ENCODE measurements at regions not wholly inside any gene's neighbourhood (a gene's known extent, or its start where the extent isn't known, plus 50 kb on each side); places are given as distances from the start of the nearest gene placed in this dataset.

GRCh38 chr3:124108446-124108845 is 116.5 kb upstream of the ROPN1 start:
- H4K20me1 ChIP-seq (replicated peaks in 1 of 2; ENCODE audit: control insufficient read depth in 1 of 2, insufficient read depth in 2 of 2, low read length in 2 of 2): no peaks in the 10 kb centered on the region
- H3K14ac ChIP-seq (ENCODE audit: insufficient read length): no peak overlapping the region
- no peak overlapping the region for H2AFZ ChIP-seq (ENCODE audit: low read length)
- no peaks in the 10 kb centered on the region for H3K36me3 ChIP-seq (ENCODE audit: control insufficient read depth in 2 of 4, insufficient read depth in 4 of 4, low read length in 3 of 4)
- H2BK120ac ChIP-seq (replicated peaks; ENCODE audit: low read depth, low read length): no peak overlapping the region
- no peak overlapping the region for H3K18ac ChIP-seq (ENCODE audit: extremely low read depth, low read length)
- no peak overlapping the region for H3K4ac ChIP-seq (replicated peaks; ENCODE audit: insufficient read length, low read depth, low read length)
- no peaks in the 10 kb centered on the region for H3K79me2 ChIP-seq (ENCODE audit: control insufficient read depth in 1 of 2, insufficient read depth in 2 of 2, low read length in 2 of 2)
- H3K9me3 ChIP-seq (ENCODE audit: insufficient read depth in 2 of 2, low read depth in 1 of 2, low read length in 1 of 2): no peaks in the 10 kb centered on the region
- H4K8ac ChIP-seq (ENCODE audit: extremely low read depth, insufficient read depth, low read length): no peak overlapping the region
- no peak overlapping the region for H3K4me3 ChIP-seq (ENCODE audit: extremely low read depth in 1 of 4, insufficient read depth in 2 of 4, low read depth in 3 of 4, low read length in 4 of 4)
- no peak overlapping the region for H4K91ac ChIP-seq (replicated peaks; ENCODE audit: insufficient read length, low read length)
- H3K4me2 ChIP-seq (ENCODE audit: insufficient read depth in 1 of 2, low read depth in 2 of 2, low read length in 2 of 2): no peak overlapping the region
- H3K27ac ChIP-seq (ENCODE audit: low read depth, low read length): no peak overlapping the region
- no peaks in the 10 kb centered on the region for H3K4me1 ChIP-seq (replicated peaks in 1 of 4; ENCODE audit: control insufficient read depth in 3 of 4, insufficient read depth in 4 of 4, low read length in 3 of 4)
- no peaks in the 10 kb centered on the region for H3K27me3 ChIP-seq (replicated peaks in 1 of 4; ENCODE audit: control insufficient read depth in 3 of 4, extremely low read depth in 1 of 4, insufficient read depth in 3 of 4, low read length in 3 of 4)
- H3K23ac ChIP-seq (ENCODE audit: insufficient read length): no peak overlapping the region
- no peaks in the 10 kb centered on the region for H3K23me2 ChIP-seq (ENCODE audit: low read depth, low read length)
- FAIRE-seq: no peak
- H4K5ac ChIP-seq (ENCODE audit: insufficient read length, low read depth, low read length): no peak overlapping the region
- ChIA-PET POLR2A (ENCODE audit: partially characterized antibody) (no interaction called here), CTCF (ENCODE audit: partially characterized antibody) (interaction anchor here (1.1 kb wide), 1 partner anchor 140 kb away, joined by 3 read pairs; no protein-coding TSS in a partner anchor)
- DNase-seq (ENCODE audit: low read depth in 1 of 2, low spot score in 2 of 2): no peak
- H2BK12ac ChIP-seq (ENCODE audit: low read depth, low read length): no peak overlapping the region
- H3K79me1 ChIP-seq (ENCODE audit: low read depth, low read length): no peaks in the 10 kb centered on the region
- no peak overlapping the region for H3K56ac ChIP-seq (replicated peaks; ENCODE audit: insufficient read length, low read depth, low read length)
- H2BK15ac ChIP-seq (ENCODE audit: low read length): no peak overlapping the region
- whole genome bisulfite sequencing, 2 experiments (ENCODE audit: extremely low coverage in 1 of 2, insufficient coverage in 1 of 2, insufficient read length in 1 of 2, insufficient replicate concordance in 2 of 2, low coverage in 1 of 2, low lambda C conversion rate in 2 of 2, missing lambda C conversion rate in 1 of 2): 89% methylated on average over 1 of the region's 1 CpG; no CpG with 5 or more reads in 1 of the 2 experiments
- H2BK5ac ChIP-seq (ENCODE audit: low read depth, low read length): no peak overlapping the region
- no peak overlapping the region for H2BK20ac ChIP-seq (ENCODE audit: low read length)
- H3K9ac ChIP-seq (replicated peaks in 1 of 4; ENCODE audit: extremely low read depth in 1 of 4, low read depth in 3 of 4, low read length in 3 of 4): no peak overlapping the region
- H2AK5ac ChIP-seq (ENCODE audit: low read depth, low read length): no peak overlapping the region
- TF ChIP-seq KDM1A (IDR thresholded peaks at IDR 0.05; ENCODE audit: borderline replicate concordance, low read length): no peak
- no peak for TF ChIP-seq BCL11A (IDR thresholded peaks at IDR 0.05; ENCODE audit: low read depth in 2 of 2, low read length in 2 of 2)
- TF ChIP-seq JUN (IDR thresholded peaks at IDR 0.05; ENCODE audit: low read depth, low read length): no peak
- TF ChIP-seq ZNF274 (IDR thresholded peaks at IDR 0.05; ENCODE audit: borderline replicate concordance, extremely low read depth, low read length): no peak
- TF ChIP-seq FOSL1 (IDR thresholded peaks at IDR 0.05; ENCODE audit: insufficient read depth, low read depth, low read length): no peak
- no peak for TF ChIP-seq SIN3A (conservative IDR thresholded peaks at IDR 0.05 in 1 of 2, IDR thresholded peaks at IDR 0.05 in 1 of 2; ENCODE audit: low read depth in 1 of 2, low read length in 2 of 2)
- TF ChIP-seq TAF1 (IDR thresholded peaks at IDR 0.05; ENCODE audit: low read depth, low read length): no peak
- TF ChIP-seq ATF2 (IDR thresholded peaks at IDR 0.05; ENCODE audit: low read length): no peak
- no peak for TF ChIP-seq NANOG (IDR thresholded peaks at IDR 0.05; ENCODE audit: insufficient read depth, low read depth, low read length, poor library complexity, severe bottlenecking)
- no peak for TF ChIP-seq HDAC6 (IDR thresholded peaks at IDR 0.05; ENCODE audit: low read depth, low read length)
- TF ChIP-seq RAD21 (IDR thresholded peaks at IDR 0.05 in 1 of 2, conservative IDR thresholded peaks at IDR 0.05 in 1 of 2; ENCODE audit: low read depth in 2 of 2, low read length in 2 of 2): no peak
- no peak for TF ChIP-seq EGR1 (IDR thresholded peaks at IDR 0.05; ENCODE audit: borderline replicate concordance, low read depth, low read length)
- no peak for TF ChIP-seq SP1 (IDR thresholded peaks at IDR 0.05; ENCODE audit: low read depth, low read length)
